Suprapubic skin (tissue), 3 donors: ENCODE measurements at regions not wholly inside any gene's neighbourhood (a gene's known extent, or its start where the extent isn't known, plus 50 kb on each side); places are given as distances from the start of the nearest gene placed in this dataset.

Source experiments
- CTCF ChIP-seq, 2 donors: fragments of 200-600 bp in 1 of 2; fragments of 450-650 bp in 1 of 2; sonication (generic) in 1 of 2; IDR thresholded peaks; one replicate each; pipeline ENCODE4 v1.5.1; 2016 to 2019; ENCODE audit warnings: antibody characterized with exemption in 2 of 2, mild to moderate bottlenecking in 1 of 2, moderate library complexity in 1 of 2
- POLR2A ChIP-seq, 2 donors: fragments of 450-650 bp; IDR thresholded peaks; one replicate each; pipeline ENCODE4 v1.6.1; 2017; ENCODE audit warnings: antibody characterized with exemption in 2 of 2, mild to moderate bottlenecking in 2 of 2, moderate library complexity in 2 of 2

- TF ChIP-seq CTCF (IDR thresholded peaks at IDR 0.05) (no peak), POLR2A (IDR thresholded peaks at IDR 0.05) (no peak)
Observed at GRCh38 chr1:218851586-218851985, 322.1 kb upstream of the LYPLAL1 start.
